ENCODE measurements at regions not wholly inside any gene's neighbourhood (a gene's known extent, or its start where the extent isn't known, plus 50 kb on each side); places are given as distances from the start of the nearest gene placed in this dataset.
A peak's percentile ranks its signal among the peaks of the same experiment; 100 is the strongest.

DNA sequence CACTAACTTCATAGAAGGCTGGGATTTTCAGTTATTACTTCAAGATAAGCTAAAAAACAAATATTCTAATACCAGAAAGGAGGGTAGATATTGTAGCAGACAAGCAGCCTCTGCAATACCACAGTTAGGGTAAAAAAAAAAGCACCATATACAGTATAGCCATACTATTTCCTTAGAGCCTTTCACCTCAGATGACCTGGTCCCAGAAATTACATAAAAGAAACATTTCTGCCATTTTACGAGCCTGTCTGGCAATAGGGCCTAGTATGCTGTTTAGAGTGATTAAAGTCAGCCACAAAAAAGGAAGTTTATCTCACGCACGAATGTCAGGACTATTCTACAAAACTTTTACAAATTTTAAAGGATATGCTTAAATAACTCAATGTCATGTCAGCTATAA lies 1016.6 kb downstream of the PLOD2 start:
- intact Hi-C loops (cut with micrococcal nuclease; ENCODE audit: unreplicated experiment): no loop called here
- no TSS peak for BruUV-seq (replicated peaks)
- H3K4me1 ChIP-seq (ENCODE audit: insufficient read depth, low read length, poor library complexity, severe bottlenecking): peaks cover 9% of the 10 kb centered on the region
- H3K36me3 ChIP-seq (ENCODE audit: insufficient read depth, low read length, poor library complexity, severe bottlenecking): no peaks in the 10 kb centered on the region
- ChIA-PET CTCF (no interaction called here), POLR2A (ENCODE audit: low non-redundant PET) (no interaction called here)
- H3K4me3 ChIP-seq (ENCODE audit: low read depth, low read length, poor library complexity, severe bottlenecking): no peak overlapping the region
- no peak for DNase-seq (ENCODE audit: low spot score)
- H3K27me3 ChIP-seq (replicated peaks; ENCODE audit: insufficient read depth, low read depth, low read length, poor library complexity): no peaks in the 10 kb centered on the region
- H3K9me3 ChIP-seq (ENCODE audit: low read depth, low read length, poor library complexity, severe bottlenecking): peaks cover 3% of the 10 kb centered on the region
- TF ChIP-seq CTCF (conservative IDR thresholded peaks at IDR 0.05; ENCODE audit: low read depth, low read length) (no peak), EZH2 (IDR thresholded peaks at IDR 0.05; ENCODE audit: borderline replicate concordance, low read depth, low read length, poor library complexity, severe bottlenecking) (no peak)
- no peak overlapping the region for H3K27ac ChIP-seq (ENCODE audit: low read depth, low read length, poor library complexity, severe bottlenecking)

GRCh38 chr3:145145461-145145860 lies 1015.5 kb downstream of the PLOD2 start:
- peaks cover 9% of the 10 kb centered on the region for H3K4me1 ChIP-seq (ENCODE audit: insufficient read depth, low read length, poor library complexity, severe bottlenecking)
- intact Hi-C loops (cut with micrococcal nuclease; ENCODE audit: unreplicated experiment): no loop called here
- no TSS peak for BruUV-seq (replicated peaks)
- peak; percentile 78 for DNase-seq (ENCODE audit: low spot score)
- CTCF ChIA-PET: no interaction called here
- no peak overlapping the region for H3K4me3 ChIP-seq (ENCODE audit: low read depth, low read length, poor library complexity, severe bottlenecking)
- peaks cover 3% of the 10 kb centered on the region for H3K9me3 ChIP-seq (ENCODE audit: low read depth, low read length, poor library complexity, severe bottlenecking)
- no peak for TF ChIP-seq CTCF (conservative IDR thresholded peaks at IDR 0.05; ENCODE audit: low read depth, low read length)
- TF ChIP-seq EZH2 (IDR thresholded peaks at IDR 0.05; ENCODE audit: borderline replicate concordance, low read depth, low read length, poor library complexity, severe bottlenecking): no peak
- no peaks in the 10 kb centered on the region for H3K36me3 ChIP-seq (ENCODE audit: insufficient read depth, low read length, poor library complexity, severe bottlenecking)
- H3K27me3 ChIP-seq (replicated peaks; ENCODE audit: insufficient read depth, low read depth, low read length, poor library complexity): no peaks in the 10 kb centered on the region
- H3K27ac ChIP-seq (ENCODE audit: low read depth, low read length, poor library complexity, severe bottlenecking): no peak overlapping the region
- POLR2A ChIA-PET (ENCODE audit: low non-redundant PET): no interaction called here

DNA sequence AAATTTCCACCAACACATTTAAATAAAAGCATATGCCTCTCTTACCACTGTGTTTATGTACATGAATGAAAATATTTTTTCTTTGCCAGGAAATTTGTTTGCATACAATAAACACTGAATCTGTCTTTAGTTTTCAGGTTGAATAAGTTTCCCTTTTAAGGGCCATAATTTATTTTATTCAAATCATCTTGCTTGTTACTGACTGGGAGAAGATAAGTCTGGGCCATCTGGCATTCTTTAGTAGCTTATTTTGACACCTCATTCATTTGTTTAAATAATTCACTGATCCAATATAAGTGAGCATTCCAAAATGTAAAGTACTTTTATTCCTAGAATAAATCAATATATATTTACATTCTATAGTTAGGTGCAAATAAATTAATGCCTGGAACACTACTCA lies 1001.3 kb downstream of the PLOD2 start:
- DNase-seq (ENCODE audit: low spot score): no peak
- CTCF ChIA-PET: no interaction called here
- POLR2A ChIA-PET (ENCODE audit: low non-redundant PET): no interaction called here
- Histone ChIP-seq H3K36me3 (ENCODE audit: insufficient read depth, low read length, poor library complexity, severe bottlenecking) (no peaks in the 10 kb centered on the region), H3K9me3 (ENCODE audit: low read depth, low read length, poor library complexity, severe bottlenecking) (no peaks in the 10 kb centered on the region), H3K27ac (ENCODE audit: low read depth, low read length, poor library complexity, severe bottlenecking) (no peak overlapping the region), H3K4me1 (ENCODE audit: insufficient read depth, low read length, poor library complexity, severe bottlenecking) (no peaks in the 10 kb centered on the region), H3K27me3 (replicated peaks; ENCODE audit: insufficient read depth, low read depth, low read length, poor library complexity) (no peaks in the 10 kb centered on the region), H3K4me3 (ENCODE audit: low read depth, low read length, poor library complexity, severe bottlenecking) (no peak overlapping the region)
- TF ChIP-seq CTCF (conservative IDR thresholded peaks at IDR 0.05; ENCODE audit: low read depth, low read length) (no peak), EZH2 (IDR thresholded peaks at IDR 0.05; ENCODE audit: borderline replicate concordance, low read depth, low read length, poor library complexity, severe bottlenecking) (no peak)
- intact Hi-C loops (cut with micrococcal nuclease; ENCODE audit: unreplicated experiment): no loop called here
- BruUV-seq (replicated peaks): no TSS peak

Data from A673 (cell line).